ENCODE measurements at regions not wholly inside any gene's neighbourhood (a gene's known extent, or its start where the extent isn't known, plus 50 kb on each side); places are given as distances from the start of the nearest gene placed in this dataset.

DNA sequence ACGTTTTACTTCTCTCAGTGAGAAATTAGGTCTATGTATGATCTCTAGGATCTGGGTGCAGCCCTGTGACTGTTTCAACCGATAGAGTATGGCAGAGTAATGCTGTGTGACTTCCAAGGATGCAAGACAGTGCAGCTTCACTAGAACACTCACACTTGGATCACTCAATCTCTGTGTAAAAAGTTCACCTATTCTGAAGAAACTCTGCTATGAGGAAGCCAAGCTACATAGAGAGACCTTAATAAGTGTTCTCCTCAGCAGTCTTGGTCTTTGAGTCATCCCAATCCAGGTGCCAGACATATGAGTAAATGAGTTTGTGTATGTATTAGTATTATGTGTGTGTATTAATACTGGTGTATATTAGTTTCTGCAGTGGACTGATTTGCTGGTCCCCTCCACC lies 335.0 kb downstream of the NR4A2 start:
- TF ChIP-seq, protein P1, sequence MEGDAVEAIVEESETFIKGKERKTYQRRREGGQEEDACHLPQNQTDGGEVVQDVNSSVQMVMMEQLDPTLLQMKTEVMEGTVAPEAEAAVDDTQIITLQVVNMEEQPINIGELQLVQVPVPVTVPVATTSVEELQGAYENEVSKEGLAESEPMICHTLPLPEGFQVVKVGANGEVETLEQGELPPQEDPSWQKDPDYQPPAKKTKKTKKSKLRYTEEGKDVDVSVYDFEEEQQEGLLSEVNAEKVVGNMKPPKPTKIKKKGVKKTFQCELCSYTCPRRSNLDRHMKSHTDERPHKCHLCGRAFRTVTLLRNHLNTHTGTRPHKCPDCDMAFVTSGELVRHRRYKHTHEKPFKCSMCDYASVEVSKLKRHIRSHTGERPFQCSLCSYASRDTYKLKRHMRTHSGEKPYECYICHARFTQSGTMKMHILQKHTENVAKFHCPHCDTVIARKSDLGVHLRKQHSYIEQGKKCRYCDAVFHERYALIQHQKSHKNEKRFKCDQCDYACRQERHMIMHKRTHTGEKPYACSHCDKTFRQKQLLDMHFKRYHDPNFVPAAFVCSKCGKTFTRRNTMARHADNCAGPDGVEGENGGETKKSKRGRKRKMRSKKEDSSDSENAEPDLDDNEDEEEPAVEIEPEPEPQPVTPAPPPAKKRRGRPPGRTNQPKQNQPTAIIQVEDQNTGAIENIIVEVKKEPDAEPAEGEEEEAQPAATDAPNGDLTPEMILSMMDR (IDR thresholded peaks at IDR 0.05), result no peak
- TF ChIP-seq POLR2A (IDR thresholded peaks at IDR 0.05), result no peak
